Upper lobe of left lung (tissue), 4 donors: ENCODE measurements at regions not wholly inside any gene's neighbourhood (a gene's known extent, or its start where the extent isn't known, plus 50 kb on each side); places are given as distances from the start of the nearest gene placed in this dataset.

Experiments
- EP300 ChIP-seq, 4 donors: sonication (generic); formaldehyde crosslinking; IDR thresholded peaks; one replicate each; pipeline ENCODE4 v1.5.1; 2017; ENCODE audit warnings: antibody characterized with exemption in 4 of 4, control low read depth in 2 of 4
- POLR2A ChIP-seq, 4 donors: fragments of 450-650 bp; IDR thresholded peaks; one replicate each; pipeline ENCODE4 v1.5.1; 2016 to 2017; ENCODE audit warnings: antibody characterized with exemption in 4 of 4, mild to moderate bottlenecking in 2 of 4
- TF ChIP-seq, protein P1 (sequence below), 6 experiments: fragments of 450-650 bp in 4 of 6; fragments of 200-600 bp in 2 of 6; sonication (generic) in 2 of 6; IDR thresholded peaks; one replicate each; pipeline ENCODE4 v1.5.1; 2016 to 2019; ENCODE audit warnings: antibody characterized with exemption in 6 of 6

DNA sequence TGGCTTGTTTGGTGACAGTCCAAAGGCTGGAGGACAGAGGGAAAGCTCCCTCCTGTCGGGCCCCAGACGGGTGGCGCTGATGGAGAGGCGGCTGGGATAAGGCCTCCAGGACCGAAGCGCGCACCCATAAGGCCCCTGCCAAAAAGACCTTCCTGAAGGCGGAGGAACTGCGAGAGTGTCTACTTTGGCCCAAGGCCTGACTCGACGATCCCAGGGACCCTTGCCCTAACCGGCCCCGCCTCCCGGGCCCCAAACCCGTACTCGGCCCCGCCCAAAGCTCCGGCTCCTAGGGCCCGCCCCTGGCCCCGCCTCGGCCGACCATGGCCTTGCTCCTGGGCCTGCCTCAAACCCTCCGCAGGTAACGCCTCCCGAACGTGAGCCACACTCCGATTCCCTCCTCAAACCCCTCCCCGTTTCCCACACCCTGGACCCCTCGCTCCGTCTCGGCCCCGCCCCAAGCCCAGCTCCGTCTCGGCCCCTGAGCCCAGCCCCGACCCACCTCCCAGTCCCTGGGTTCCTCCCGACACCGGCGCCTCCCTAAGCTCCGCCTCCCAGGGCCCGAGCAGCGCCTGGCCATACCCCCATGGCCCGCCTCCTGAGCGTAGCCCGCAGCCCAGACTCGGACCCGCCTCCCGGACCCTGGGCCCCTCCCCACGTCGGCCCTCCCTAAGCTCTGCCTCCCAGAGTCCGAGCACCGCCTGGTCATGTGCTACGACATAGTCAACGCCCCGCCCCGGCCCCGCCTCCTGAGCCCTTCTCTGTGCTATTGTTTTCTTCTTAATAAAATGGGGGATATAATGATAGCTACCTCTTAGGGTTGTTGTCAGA is 90.0 kb upstream of the DRD5 start:
- TF ChIP-seq, protein P1, sequence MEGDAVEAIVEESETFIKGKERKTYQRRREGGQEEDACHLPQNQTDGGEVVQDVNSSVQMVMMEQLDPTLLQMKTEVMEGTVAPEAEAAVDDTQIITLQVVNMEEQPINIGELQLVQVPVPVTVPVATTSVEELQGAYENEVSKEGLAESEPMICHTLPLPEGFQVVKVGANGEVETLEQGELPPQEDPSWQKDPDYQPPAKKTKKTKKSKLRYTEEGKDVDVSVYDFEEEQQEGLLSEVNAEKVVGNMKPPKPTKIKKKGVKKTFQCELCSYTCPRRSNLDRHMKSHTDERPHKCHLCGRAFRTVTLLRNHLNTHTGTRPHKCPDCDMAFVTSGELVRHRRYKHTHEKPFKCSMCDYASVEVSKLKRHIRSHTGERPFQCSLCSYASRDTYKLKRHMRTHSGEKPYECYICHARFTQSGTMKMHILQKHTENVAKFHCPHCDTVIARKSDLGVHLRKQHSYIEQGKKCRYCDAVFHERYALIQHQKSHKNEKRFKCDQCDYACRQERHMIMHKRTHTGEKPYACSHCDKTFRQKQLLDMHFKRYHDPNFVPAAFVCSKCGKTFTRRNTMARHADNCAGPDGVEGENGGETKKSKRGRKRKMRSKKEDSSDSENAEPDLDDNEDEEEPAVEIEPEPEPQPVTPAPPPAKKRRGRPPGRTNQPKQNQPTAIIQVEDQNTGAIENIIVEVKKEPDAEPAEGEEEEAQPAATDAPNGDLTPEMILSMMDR (IDR thresholded peaks at IDR 0.05): no peak
- no peak for TF ChIP-seq POLR2A (IDR thresholded peaks at IDR 0.05)
- TF ChIP-seq EP300 (IDR thresholded peaks at IDR 0.05): no peak
